ENCODE measurements at regions not wholly inside any gene's neighbourhood (a gene's known extent, or its start where the extent isn't known, plus 50 kb on each side); places are given as distances from the start of the nearest gene placed in this dataset.
"Not testable (repeated sequence)": the region's sequence is repeated elsewhere in the genome, so short reads cannot be mapped to it uniquely, and the experiment has no call there.

GRCh38 chr6:57989520-57990080 is 672.2 kb downstream of the PRIM2 start:
- H2BK120ac ChIP-seq (replicated peaks; ENCODE audit: low read depth, low read length); H3K79me1 ChIP-seq (ENCODE audit: low read depth, low read length); H4K91ac ChIP-seq (replicated peaks; ENCODE audit: insufficient read length, low read length); H2AFZ ChIP-seq (ENCODE audit: low read length); H4K20me1 ChIP-seq (replicated peaks in 1 of 2; ENCODE audit: control insufficient read depth in 1 of 2, insufficient read depth in 2 of 2, low read length in 2 of 2); H3K14ac ChIP-seq (ENCODE audit: insufficient read length); H3K23me2 ChIP-seq (ENCODE audit: low read depth, low read length); H4K5ac ChIP-seq (ENCODE audit: insufficient read length, low read depth, low read length); H3K4ac ChIP-seq (replicated peaks; ENCODE audit: insufficient read length, low read depth, low read length); H2BK12ac ChIP-seq (ENCODE audit: low read depth, low read length); H3K27me3 ChIP-seq (replicated peaks in 1 of 4; ENCODE audit: control insufficient read depth in 3 of 4, extremely low read depth in 1 of 4, insufficient read depth in 3 of 4, low read length in 3 of 4); H2BK5ac ChIP-seq (ENCODE audit: low read depth, low read length); POLR2A ChIA-PET (ENCODE audit: partially characterized antibody); H3K18ac ChIP-seq (ENCODE audit: extremely low read depth, low read length); H3K56ac ChIP-seq (replicated peaks; ENCODE audit: insufficient read length, low read depth, low read length); H2BK20ac ChIP-seq (ENCODE audit: low read length); H4K8ac ChIP-seq (ENCODE audit: extremely low read depth, insufficient read depth, low read length); H2AK5ac ChIP-seq (ENCODE audit: low read depth, low read length); H3K79me2 ChIP-seq (ENCODE audit: control insufficient read depth in 1 of 2, insufficient read depth in 2 of 2, low read length in 2 of 2); CTCF ChIA-PET (ENCODE audit: partially characterized antibody); FAIRE-seq; H3K4me2 ChIP-seq (ENCODE audit: insufficient read depth in 1 of 2, low read depth in 2 of 2, low read length in 2 of 2); H3K27ac ChIP-seq (ENCODE audit: low read depth, low read length); DNase-seq (ENCODE audit: low read depth in 1 of 2, low spot score in 2 of 2); H3K4me3 ChIP-seq (ENCODE audit: extremely low read depth in 1 of 4, insufficient read depth in 2 of 4, low read depth in 3 of 4, low read length in 4 of 4); H3K9ac ChIP-seq (replicated peaks in 1 of 4; ENCODE audit: extremely low read depth in 1 of 4, low read depth in 3 of 4, low read length in 3 of 4); H3K36me3 ChIP-seq (ENCODE audit: control insufficient read depth in 2 of 4, insufficient read depth in 4 of 4, low read length in 3 of 4); H3K4me1 ChIP-seq (replicated peaks in 1 of 4; ENCODE audit: control insufficient read depth in 3 of 4, insufficient read depth in 4 of 4, low read length in 3 of 4); H2BK15ac ChIP-seq (ENCODE audit: low read length); H3K23ac ChIP-seq (ENCODE audit: insufficient read length): not testable (repeated sequence)
- H3K9me3 ChIP-seq (ENCODE audit: insufficient read depth in 2 of 2, low read depth in 1 of 2, low read length in 1 of 2), result peaks cover 19 to 21% of the 10 kb centered on the region in 2 experiments
- WGBS, 2 experiments (ENCODE audit: extremely low coverage in 1 of 2, insufficient coverage in 1 of 2, insufficient read length in 1 of 2, insufficient replicate concordance in 2 of 2, low coverage in 1 of 2, low lambda C conversion rate in 2 of 2, missing lambda C conversion rate in 1 of 2), result 64% methylated on average over 2 of the region's 2 CpGs; no CpG with 5 or more reads in 1 of the 2 experiments

GRCh38 chr6:57998858-57999619 is 681.6 kb downstream of the PRIM2 start:
- H3K79me2 ChIP-seq (ENCODE audit: control insufficient read depth in 1 of 2, insufficient read depth in 2 of 2, low read length in 2 of 2); H2BK120ac ChIP-seq (replicated peaks; ENCODE audit: low read depth, low read length); H2BK5ac ChIP-seq (ENCODE audit: low read depth, low read length); H3K36me3 ChIP-seq (ENCODE audit: control insufficient read depth in 2 of 4, insufficient read depth in 4 of 4, low read length in 3 of 4); H3K18ac ChIP-seq (ENCODE audit: extremely low read depth, low read length); H3K14ac ChIP-seq (ENCODE audit: insufficient read length); H3K23ac ChIP-seq (ENCODE audit: insufficient read length); H3K4me3 ChIP-seq (ENCODE audit: extremely low read depth in 1 of 4, insufficient read depth in 2 of 4, low read depth in 3 of 4, low read length in 4 of 4); H2BK15ac ChIP-seq (ENCODE audit: low read length); H4K91ac ChIP-seq (replicated peaks; ENCODE audit: insufficient read length, low read length); H2AFZ ChIP-seq (ENCODE audit: low read length); H4K8ac ChIP-seq (ENCODE audit: extremely low read depth, insufficient read depth, low read length); POLR2A ChIA-PET (ENCODE audit: partially characterized antibody); H4K20me1 ChIP-seq (replicated peaks in 1 of 2; ENCODE audit: control insufficient read depth in 1 of 2, insufficient read depth in 2 of 2, low read length in 2 of 2); H3K79me1 ChIP-seq (ENCODE audit: low read depth, low read length); H3K56ac ChIP-seq (replicated peaks; ENCODE audit: insufficient read length, low read depth, low read length); H3K27me3 ChIP-seq (replicated peaks in 1 of 4; ENCODE audit: control insufficient read depth in 3 of 4, extremely low read depth in 1 of 4, insufficient read depth in 3 of 4, low read length in 3 of 4); H4K5ac ChIP-seq (ENCODE audit: insufficient read length, low read depth, low read length); DNase-seq (ENCODE audit: low read depth in 1 of 2, low spot score in 2 of 2); H3K27ac ChIP-seq (ENCODE audit: low read depth, low read length); FAIRE-seq; H3K4ac ChIP-seq (replicated peaks; ENCODE audit: insufficient read length, low read depth, low read length); CTCF ChIA-PET (ENCODE audit: partially characterized antibody); H3K4me1 ChIP-seq (replicated peaks in 1 of 4; ENCODE audit: control insufficient read depth in 3 of 4, insufficient read depth in 4 of 4, low read length in 3 of 4); H3K4me2 ChIP-seq (ENCODE audit: insufficient read depth in 1 of 2, low read depth in 2 of 2, low read length in 2 of 2); H3K9ac ChIP-seq (replicated peaks in 1 of 4; ENCODE audit: extremely low read depth in 1 of 4, low read depth in 3 of 4, low read length in 3 of 4); H2AK5ac ChIP-seq (ENCODE audit: low read depth, low read length); H3K23me2 ChIP-seq (ENCODE audit: low read depth, low read length); H2BK20ac ChIP-seq (ENCODE audit: low read length); H2BK12ac ChIP-seq (ENCODE audit: low read depth, low read length): not testable (repeated sequence)
- WGBS, 2 experiments (ENCODE audit: extremely low coverage in 1 of 2, insufficient coverage in 1 of 2, insufficient read length in 1 of 2, insufficient replicate concordance in 2 of 2, low coverage in 1 of 2, low lambda C conversion rate in 2 of 2, missing lambda C conversion rate in 1 of 2), result 47% methylated on average over 6 of the region's 6 CpGs; no CpG with 5 or more reads in 1 of the 2 experiments
- peaks cover 18 to 24% of the 10 kb centered on the region in 2 experiments for H3K9me3 ChIP-seq (ENCODE audit: insufficient read depth in 2 of 2, low read depth in 1 of 2, low read length in 1 of 2)
